8988T (cell line): ENCODE measurements at regions not wholly inside any gene's neighbourhood (a gene's known extent, or its start where the extent isn't known, plus 50 kb on each side); places are given as distances from the start of the nearest gene placed in this dataset.
"Not testable (repeated sequence)": the region's sequence is repeated elsewhere in the genome, so short reads cannot be mapped to it uniquely, and the experiment has no call there.

Source experiments
- DNase-seq: peaks from one replicate; pipeline ENCODE4 v3.0.0; 2011

DNA sequence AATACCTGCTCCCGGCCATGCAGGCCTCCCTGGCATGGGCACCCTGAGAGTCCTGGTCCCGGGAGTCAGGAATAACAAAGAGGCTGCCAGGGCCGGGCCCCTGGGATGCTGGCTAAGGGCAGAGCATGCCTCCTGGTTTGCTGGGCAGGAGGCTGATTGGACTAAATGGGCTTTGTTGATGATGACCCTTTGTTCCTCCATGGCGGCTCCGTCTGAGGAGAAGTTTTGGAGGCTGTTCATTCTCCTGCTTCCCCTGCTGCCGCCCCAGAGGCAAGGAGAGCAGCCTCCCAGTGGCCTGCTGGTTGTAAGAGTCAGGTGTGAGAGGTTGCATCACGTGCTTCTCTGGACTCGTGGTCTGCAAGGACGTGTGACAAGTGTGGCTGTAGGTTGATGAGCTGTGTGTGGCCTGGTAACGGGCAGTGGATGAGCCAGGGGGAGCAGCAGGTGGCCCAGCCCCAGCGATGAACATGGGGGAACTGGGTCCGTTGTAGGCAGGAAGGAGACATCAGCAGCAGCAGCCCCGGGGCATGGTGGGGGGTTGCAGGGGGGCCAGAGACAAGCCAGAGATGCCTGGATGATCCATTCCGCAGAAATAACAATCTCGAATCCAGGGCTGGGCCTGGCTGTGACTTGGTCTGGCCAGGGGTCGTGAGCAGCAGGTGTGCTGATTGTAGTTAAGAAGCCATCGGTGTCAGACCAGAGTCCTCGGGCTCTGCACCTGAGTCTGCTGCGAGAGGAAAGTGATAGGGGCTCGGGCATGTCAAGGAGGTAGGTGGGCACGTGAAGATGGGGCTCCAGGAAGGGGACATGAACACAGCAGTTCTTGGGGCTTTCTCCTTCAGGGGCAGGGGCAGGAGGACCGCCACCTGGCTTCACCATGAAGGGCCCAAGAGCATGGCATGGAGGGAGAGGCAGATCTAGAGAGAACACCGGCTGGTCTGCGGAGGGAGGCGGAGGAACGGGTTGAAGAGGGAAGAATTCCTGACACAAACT lies 101.4 kb downstream of the TNFRSF13B start:
- no peak for DNase-seq

DNA sequence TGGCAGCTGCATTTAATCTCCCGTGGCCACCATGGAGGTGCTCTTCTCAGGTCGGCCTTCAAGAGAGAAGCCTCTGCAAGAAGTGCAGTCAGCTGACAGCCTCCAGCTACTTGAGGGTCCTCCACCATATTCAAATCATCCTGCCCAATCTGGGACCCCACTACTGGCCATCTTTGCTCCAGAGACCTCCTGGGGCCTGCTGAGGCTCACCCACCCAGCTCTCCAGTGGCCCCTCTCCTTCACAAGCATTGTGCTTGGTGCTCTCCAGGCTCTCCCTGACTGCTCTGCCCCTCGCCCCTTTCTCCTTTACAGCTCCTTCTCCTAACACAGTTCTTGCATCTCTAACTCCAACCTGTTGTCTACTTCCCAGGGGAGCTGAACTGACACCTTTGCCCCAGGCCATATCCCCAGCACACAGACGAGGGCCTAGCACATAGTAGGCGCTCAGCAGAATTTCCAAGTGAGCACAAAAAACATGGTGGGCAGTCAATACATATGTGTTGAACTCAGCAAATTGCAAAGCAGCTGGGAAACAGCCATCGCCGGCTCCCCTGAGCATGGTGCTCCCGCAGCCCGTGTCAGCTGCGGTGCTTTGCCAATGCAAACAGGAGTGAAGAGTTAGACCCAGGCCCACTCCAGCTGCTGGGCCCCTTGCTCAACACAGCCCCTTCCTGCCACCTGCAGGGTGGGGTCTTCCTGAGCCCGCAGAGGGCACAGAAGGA lies 102.2 kb downstream of the TNFRSF13B start:
- not testable (repeated sequence) for DNase-seq

DNA sequence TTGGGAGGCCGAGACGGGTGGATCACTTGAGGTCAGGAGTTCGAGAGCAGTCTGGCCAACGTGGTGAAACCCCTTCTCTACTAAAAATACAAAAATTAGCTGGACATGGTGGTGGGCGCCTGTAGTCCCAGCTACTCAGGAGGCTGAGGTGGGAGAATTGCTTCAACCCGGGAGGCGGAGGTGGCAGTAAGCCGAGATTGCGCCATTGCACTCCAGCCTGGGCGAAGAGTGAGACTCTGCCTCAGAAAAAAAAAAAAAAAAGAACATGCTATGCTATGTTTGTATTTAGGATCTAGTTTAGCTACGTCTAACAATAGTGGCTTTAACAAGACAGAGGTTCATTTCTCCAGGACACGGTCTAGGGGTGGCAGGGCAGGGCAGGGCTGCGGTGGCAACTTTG lies 103.3 kb downstream of the TNFRSF13B start:
- DNase-seq: not testable (repeated sequence)

DNA sequence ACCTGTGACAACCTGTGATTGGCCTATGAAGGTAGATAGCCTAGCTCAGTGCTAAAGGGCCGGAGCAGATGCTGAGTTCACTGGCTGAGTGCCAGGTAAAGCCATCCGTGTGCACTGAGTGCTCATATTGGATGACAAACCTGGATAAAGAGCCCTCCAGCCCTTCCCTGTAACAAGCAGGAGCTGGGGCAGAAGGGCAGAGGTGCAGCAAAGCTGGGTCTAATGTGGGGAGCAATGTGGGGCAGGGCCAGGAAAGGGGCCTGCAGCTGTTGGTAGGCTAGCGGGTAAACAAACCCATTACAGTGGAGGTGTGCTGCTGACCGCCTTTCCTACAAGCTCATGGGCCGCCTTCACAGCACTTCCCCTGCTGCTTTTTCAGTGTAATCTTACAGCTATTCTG lies 104.4 kb downstream of the TNFRSF13B start:
- DNase-seq: not testable (repeated sequence)

DNA sequence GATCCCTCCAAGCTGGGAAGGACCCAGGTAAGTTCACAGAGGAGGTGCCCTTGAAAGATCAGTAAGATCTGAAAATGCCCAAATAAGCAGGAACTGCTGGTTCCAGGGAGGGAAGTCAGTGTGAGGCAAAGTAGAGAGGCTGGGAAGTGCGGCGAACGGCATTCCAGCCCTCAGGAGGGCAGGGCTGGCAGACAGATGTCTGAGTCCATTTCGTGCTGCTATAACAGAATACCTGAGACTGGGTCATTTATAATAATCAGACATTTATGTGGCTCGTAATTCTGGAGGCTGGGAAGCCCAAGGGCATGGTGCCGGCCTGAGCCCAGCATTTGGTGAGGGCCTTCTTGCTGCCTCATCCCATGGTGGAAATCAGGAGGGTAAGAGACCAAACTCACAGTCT lies 105.1 kb downstream of the TNFRSF13B start:
- not testable (repeated sequence) for DNase-seq

DNA sequence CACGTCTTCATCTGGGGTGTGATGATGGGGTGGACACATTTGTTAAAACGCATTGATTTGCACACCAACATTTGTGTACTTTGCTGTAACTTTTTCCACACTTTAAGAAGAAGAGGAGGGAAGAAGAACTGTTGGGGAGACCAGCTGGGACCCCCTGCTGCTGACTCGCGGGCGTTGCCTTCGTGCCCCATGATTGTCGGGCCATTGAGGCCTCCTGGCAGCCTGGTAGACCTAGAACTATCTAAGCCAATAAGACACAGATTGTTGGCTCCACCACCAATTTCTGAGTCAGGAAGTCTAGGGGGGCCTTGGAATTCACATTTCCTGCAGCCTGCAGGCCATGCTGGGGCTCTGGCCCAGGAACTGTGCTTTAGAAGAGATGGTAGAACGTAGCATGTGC lies 105.5 kb downstream of the TNFRSF13B start:
- DNase-seq: no peak

DNA sequence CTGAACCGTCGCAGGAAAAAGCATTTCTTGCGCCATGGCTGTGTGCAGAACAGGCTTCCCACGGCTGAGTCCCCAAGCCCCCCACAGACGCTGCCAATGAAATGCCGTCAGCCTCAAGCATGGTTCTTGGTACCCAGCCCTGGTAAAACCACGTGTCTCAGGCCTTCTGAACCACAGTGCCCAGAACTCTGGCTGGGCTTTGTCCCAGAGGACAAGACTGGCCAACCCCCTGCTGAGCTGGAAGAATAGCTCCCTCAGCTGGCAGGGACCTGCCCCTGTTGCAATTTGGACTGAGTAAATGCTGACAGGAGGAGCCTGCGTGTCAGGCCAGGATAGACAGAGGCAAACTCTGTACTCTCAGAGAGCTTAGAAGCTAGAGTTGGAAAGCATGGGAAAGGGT lies 106.2 kb downstream of the TNFRSF13B start:
- not testable (repeated sequence) for DNase-seq

DNA sequence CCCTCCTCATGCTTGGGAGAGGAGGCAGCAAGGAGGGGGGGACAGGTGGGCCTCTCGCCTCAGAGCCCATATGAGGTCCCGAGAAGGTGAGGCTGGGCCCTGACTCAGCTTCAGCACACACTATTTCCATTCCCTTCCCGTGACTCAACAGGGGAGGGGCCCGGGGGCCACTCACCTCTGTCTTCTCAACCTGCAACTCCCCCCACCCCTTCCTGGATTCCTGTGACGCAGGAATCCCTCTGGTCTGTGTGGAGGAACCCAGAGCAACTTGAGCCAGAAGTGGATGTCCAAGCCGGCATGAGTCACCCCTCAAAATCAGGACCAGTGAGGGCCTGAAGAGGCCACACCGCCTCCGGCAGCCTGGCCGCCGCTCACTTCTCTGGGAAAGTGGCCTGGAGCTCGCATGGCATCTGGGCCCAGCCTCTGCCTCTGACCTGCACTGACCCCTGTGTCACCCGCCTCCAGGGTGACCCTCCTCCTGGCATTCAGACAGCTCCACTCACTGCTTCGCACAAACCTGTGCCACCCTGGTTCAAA lies 106.8 kb downstream of the TNFRSF13B start:
- not testable (repeated sequence) for DNase-seq

DNA sequence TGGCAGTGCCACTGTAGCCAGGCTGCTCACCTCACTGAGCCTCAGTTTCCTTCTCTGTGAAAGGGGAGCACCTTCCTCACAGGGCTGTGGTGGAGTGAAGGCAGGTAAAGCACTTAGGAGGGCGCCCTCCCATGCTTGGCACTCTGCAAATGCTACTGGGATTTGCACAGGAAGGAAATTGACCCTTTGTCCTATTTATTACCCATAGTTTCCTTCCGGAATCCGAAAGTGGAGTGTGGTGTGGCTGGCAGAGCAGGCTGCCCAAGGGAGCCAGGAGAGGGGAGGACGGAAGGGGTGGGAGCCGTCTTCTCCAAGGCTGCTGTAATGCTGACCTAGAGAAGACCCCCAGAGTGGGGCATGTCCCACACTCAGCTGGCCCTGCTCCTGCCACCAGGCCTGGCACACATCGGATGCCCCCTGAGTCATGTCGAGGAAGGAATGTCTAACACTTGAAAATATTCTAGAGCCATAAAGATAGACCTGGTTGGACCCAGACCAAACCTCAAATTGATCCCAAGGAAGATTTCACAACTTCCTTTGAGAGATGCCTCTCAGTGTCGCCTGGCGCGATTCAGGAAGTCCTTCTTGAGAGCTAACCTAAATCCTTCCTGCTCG lies 107.3 kb downstream of the TNFRSF13B start:
- not testable (repeated sequence) for DNase-seq

DNA sequence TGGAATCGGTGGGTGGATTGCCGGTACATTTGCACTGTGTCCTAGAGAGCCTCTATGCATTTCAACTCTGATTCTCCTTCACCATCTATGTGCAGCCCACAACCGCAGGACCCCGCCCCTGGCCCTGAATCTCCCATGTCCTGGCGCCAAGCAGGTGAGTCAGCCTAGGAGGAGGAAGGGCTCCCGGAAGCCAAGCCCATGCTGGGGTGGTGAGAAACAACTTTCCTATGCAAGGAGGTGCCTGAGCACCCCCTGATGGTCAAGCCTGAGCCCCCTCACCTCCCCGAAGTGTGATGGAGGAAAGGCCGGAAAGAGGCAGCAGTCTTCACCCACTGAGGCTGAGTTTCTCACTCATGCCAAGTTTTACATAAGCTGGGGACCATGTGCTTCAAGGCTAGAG lies 110.8 kb downstream of the TNFRSF13B start:
- peak; percentile 37 for DNase-seq

DNA sequence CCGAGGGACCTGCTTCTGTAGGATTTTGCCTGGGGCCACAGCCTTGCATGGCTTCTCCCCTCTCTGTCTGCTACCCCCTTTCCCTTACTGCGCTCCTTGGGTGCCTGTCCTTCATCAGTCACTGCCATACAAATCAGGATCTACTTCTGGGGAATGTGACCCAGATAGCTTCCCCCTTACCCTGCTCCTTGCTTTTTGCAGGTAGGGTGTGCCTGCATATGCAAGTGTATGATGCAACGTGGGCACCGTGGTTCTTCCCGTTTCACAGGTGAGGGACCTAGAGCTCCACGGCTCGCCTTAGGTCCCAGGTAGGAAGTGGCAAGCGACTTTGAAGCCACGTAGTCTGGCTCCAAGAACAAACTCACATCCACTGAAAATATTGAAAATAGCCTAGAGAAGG lies 111.5 kb downstream of the TNFRSF13B start:
- DNase-seq: not testable (repeated sequence)

DNA sequence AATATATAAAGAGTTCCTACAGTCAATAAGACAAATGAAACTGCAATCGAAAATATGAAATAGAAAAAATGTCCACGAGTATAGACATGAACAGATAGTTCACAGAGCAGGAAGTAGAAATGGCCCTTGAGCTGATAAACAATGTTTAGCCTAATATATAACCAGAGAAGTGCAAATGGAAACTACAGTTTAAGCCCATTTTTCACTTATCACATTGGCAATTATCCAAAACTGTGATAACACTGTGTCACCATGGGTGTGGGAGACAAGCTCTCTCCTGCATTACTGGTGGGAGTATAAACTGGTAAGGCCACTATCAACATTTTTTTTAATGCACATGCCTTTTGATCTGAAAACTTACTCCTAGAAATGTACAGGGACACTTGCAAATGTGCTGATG lies 112.4 kb downstream of the TNFRSF13B start:
- DNase-seq: not testable (repeated sequence)

DNA sequence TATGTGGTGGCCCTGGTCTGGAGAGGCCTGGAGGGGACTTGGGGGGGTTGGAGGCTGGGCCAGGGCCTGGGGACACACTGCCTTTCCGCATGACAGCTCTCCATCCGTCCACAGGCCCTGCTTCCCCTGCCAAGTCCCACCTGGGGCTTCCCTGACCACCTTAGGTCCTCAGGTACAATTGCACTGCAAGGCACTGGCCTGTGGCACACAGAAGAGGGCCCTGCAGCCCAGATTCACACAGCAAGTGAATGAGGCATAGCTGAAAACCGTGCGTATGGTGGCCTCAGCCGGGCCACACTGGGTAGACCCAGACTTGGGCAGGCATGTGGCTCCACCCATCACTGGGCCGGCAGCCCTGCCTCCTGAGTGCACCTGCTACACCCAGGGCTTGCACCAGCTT lies 114.2 kb downstream of the TNFRSF13B start:
- DNase-seq: not testable (repeated sequence)

DNA sequence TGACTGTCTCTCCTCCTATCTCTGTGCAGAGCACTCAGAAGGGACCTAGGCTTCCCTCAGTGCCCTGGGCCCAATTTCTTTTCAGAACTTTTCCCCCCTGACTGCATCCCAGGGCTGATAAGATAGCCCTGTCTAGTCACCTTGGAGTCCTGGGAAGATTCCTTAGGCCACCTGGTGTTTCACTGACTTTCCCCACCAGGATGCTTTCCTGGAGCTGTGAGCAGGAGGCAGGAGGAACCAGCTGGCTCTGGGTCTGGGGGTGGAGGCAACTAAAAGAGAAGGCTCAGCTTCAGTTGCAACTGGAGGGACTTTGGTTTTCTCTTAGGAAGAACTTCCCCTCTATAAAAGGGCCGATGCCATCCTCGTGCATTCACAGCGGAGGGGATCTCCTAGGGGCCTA lies 115.1 kb downstream of the TNFRSF13B start:
- DNase-seq: not testable (repeated sequence)

DNA sequence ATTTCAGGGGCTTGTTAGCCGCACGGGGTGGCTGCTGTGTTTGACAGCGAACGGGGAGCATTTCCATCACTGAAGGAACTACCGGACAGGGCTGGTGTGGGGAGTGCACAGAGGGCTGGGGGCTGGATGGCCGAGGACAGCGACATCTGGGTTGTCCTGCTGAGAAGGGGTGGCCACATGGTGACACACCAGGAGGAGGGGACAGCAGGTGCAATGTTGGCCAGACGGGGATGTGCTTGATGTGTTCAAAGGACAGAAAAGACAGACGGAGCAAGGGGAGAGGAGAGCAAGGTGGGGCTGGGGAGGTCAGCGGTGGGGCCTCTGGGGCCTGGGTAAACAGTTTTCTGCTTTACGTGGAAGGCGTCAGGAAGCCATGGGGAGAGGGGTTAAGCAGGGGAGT lies 115.7 kb downstream of the TNFRSF13B start:
- DNase-seq: not testable (repeated sequence)

DNA sequence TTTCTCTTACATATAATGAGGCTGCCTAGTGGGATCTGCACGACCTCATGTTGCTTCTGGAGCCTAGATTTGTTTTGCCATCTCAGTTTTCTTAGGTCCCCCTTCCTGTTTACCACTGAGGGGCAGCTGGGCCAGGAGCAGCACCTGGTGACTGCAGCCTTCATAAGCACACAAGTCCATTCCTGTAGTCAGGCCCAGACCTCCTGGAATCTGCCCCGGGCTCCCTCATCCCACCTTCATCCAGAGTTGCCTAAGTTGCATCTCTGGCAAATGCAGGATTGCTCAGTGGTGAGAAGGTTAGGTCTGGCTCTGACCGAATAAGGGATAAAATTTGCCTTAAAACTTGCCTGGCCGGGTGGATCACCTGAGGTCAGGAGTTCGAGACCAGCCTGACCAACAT lies 117.3 kb downstream of the TNFRSF13B start:
- not testable (repeated sequence) for DNase-seq

DNA sequence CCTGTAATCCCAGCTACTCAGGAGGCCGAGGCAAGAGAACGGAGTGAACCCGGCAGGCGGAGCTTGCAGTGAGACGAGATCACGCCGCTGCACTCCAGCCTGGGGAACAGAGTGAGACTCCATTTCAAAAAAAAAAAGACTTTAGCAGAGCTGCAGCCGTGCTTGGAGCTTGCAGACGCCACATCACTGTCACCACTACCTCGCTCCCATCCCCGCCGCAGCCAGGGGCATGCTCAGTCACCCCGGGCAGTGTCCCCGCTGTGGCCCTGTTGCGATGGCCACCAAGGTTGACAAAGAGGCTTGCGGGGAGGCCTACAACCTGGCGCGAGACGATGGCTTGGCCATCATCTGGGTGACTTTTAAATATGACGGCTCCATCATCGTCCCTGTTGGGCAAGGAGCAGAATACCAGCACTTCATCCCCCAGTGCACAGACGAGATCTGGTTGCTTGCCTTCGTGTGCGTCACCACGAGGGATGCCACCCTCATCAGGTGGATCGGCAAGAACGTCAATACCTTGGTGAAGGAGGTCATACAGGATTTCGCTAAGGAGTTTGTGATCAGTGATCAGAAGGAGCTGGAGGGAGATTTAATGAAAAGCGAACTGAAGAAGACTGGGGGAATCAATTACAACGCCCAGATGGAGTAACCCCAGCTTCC lies 118.1 kb downstream of the TNFRSF13B start:
- DNase-seq: no peak

DNA sequence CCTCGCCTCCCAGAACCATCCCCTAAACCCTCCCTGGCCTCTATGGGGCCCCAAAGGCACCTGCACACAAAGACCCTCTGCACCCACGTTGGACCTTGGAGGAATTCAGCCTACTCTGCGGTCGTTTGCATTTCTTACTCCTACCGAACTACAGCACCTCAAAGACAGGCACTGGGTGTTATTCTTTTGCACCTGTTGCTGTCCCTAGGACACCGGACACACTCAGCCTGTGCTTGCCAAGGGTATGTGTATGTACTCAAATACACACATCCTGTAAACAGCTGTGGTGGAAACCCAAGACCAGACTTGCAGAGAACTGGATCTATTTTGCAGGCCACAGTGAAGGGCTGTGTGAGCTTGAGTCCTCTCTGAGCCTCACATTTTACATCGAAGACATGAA lies 122.1 kb downstream of the TNFRSF13B start:
- not testable (repeated sequence) for DNase-seq

DNA sequence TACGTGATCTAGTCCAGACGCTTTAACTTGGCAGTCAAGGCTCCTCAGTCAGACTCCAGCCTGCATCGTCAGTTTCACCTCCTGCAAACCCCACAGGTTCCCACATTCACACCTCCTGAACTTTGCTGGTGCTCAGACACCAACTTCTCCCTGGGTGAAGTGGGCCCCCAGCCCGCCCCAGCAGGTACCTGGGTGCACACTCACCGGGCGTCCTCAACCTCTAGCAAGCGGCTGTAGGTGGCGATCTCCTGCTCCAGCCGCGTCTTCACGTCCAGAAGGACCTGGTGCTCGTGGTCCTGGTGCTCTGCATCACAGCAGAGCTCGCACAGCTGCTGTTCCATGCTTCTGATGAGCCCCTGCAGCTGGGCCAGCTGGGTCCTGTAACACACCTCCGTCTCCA lies 122.9 kb downstream of the TNFRSF13B start:
- not testable (repeated sequence) for DNase-seq

DNA sequence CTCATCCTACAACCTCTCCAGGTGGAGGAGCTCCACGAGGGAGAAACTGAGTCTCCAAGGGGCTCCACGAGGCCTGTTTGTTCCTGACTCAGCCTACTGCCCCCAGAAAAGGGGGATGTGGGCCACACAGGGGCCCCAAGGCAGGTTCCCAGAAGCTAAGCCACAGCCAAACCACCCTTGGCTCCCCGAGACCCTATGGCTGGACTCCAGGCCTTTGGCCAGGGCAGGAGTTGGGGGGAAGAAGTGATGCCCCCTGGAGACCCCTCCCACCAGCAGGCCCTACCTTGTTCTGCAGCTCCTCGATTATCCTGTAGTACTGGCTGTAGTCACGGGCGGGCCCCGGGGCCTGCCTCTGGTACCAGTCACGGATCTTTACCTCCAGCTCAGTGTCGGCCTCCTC lies 126.8 kb downstream of the TNFRSF13B start:
- DNase-seq: not testable (repeated sequence)

DNA sequence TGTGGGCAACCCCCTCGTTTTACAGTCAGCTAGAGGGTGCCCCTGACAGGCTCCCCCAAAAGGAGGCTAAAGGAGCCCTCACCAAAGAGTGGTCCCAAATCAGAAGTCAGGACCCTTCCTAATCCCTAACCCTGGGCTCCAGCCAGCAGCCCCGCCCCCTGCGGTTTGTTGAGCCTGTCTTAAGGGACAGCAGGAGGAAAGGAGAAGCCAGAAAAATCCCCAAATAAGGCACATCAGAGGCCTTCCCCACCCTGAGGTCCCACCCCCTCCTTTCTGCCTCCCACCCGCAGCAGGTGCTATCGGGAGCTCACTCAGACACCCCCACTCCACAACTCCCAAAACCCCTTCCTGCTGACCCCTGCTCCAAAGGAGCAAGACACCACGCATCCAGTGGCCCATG lies 127.2 kb downstream of the TNFRSF13B start:
- not testable (repeated sequence) for DNase-seq

DNA sequence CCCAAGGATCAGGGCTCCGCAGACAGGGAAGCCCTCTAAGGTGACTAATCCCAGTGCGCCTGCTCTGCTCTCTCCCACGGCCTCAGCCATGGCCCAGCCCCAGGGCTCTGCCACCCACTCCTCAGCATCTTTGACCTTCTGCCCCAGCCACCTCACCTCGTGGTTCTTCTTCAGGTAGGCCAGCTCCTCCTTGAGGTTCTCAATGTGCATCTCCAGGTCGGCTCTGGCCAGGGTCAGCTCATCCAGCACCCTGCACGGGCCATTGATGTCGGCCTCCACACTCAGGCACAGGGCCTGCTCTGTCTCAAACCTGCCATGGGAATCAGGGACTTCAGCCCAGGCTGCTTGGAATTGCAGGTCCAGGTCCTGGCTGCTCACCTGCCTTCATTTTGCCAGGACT lies 128.4 kb downstream of the TNFRSF13B start:
- not testable (repeated sequence) for DNase-seq
